G401 (cell line): ENCODE measurements at regions not wholly inside any gene's neighbourhood (a gene's known extent, or its start where the extent isn't known, plus 50 kb on each side); places are given as distances from the start of the nearest gene placed in this dataset.
A peak's percentile ranks its signal among the peaks of the same experiment; 100 is the strongest.
"Not testable (repeated sequence)": the region's sequence is repeated elsewhere in the genome, so short reads cannot be mapped to it uniquely, and the experiment has no call there.

ENCODE experiments used
- DNase-seq: peaks from one replicate; pipeline ENCODE4 v3.0.0-alpha.2; 2015; ENCODE audit warnings: low spot score
- in situ Hi-C: cut with HindIII; loops from 2 replicates; pipeline ENCODE4 v1.10.0; 2016; ENCODE audit warnings: low sequenced_read_pairs, mixed read lengths

DNA sequence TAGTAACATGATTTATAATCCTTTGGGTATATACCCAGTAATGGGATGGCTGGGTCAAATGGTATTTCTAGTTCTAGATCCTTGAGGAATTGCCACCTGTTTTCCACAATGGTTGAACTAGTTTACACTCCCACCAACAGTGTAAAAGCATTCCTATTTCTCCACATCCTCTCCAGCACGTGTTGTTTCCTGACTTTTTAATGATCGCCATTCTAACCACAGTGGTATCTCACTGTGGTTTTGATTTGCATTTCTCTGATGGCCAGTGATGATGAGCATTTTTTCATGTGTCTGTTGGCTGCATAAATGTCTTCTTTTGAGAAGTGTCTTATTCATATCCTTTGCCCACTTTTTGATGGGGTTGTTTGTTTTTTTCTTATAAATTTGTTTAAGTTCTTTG lies 152.6 kb upstream of the PFN2 start:
- DNase-seq, in situ Hi-C loops: not testable (repeated sequence)

GRCh38 chr3:150118219-150118618 lies 147.5 kb upstream of the PFN2 start:
- no peak for DNase-seq
- in situ Hi-C loops, result no loop called here

- in situ Hi-C loops, result no loop called here
- DNase-seq, result no peak
These were observed 146.4 kb upstream of the PFN2 start for GRCh38 chr3:150117076-150117475.

GRCh38 chr3:150116196-150116595 lies 145.5 kb upstream of the PFN2 start:
- no peak for DNase-seq
- in situ Hi-C loops, result no loop called here

DNA sequence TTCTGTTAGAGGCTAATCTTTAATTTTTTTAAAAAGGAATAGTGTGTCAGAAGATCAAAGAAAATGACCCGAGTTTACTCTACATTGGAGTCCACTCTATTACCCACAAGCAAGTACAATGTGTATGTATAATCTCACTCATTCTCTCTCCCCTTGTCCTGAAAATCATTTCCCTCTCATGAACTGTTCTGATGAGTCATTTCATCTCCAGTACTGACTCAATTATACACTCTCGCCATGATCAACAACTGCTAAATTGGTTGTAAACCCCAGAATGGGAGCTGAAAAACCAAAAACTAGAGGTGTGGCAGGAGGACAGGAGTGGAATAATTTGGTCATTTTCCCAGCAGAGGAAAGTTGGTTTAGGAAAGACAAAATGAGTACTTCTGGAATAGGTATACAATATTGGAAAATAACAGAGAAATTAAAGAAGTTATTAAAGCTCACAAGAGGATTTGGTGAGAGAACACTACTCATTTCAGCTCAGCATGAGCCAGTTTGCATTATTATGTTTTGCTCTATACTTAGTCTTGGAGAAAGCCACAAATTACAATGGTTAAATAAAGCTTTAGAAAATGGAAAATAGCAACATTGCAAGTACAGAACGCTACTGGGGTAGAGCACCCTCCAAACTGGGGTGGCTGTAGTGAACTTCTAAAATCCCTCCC lies 144.3 kb upstream of the PFN2 start:
- no peak for DNase-seq
- in situ Hi-C loops, result no loop called here

- in situ Hi-C loops, result no loop called here
- no peak for DNase-seq
These were observed 143.6 kb upstream of the PFN2 start for GRCh38 chr3:150114273-150114672.

DNA sequence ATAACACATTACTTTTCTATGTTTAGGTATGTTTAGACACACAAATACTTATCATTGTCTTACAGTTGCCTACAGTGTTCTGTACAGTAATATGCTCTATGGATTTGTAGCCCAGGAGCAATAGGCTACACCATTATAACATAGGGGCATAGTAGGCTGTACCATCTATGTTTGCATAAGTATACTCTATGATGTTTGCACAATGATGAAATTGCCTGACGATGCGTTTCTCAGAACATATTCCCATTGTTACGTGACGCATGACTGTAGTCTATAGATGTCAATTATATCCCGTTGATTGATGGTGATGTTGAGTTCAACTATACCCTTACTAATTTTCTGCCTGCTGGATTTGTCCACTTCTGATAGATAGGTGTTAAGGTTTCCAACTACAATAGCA lies 139.4 kb upstream of the PFN2 start:
- in situ Hi-C loops, result no loop called here
- no peak for DNase-seq

- no peak for DNase-seq
- in situ Hi-C loops, result no loop called here
These were observed 136.9 kb upstream of the PFN2 start for GRCh38 chr3:150107429-150108175.

- in situ Hi-C loops, result no loop called here
- DNase-seq, result peak; percentile 17
These were observed 136.2 kb upstream of the PFN2 start for GRCh38 chr3:150106740-150107428.

- no peak for DNase-seq
- in situ Hi-C loops, result no loop called here
These were observed 135.4 kb upstream of the PFN2 start for GRCh38 chr3:150105886-150106612.

DNA sequence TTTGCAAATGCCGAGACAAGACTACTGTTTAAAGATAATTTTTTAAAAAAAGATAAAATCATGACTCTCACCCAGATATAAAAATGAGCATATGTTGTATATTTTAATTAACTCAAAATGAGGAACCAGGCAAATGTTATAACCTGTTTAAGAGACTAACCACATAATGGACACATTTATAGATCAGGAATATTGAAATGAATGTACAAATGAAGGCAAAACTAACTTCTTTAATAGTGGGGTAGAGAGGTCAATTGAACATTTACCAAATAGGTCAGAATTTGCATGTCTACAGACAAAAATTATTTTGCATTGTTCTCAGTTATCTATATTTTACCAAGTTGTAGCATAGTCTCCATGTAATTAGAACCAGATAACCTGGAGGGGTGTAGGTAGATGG lies 134.3 kb upstream of the PFN2 start:
- DNase-seq, result no peak
- in situ Hi-C loops, result no loop called here

- no peak for DNase-seq
- in situ Hi-C loops, result no loop called here
These were observed 133.9 kb upstream of the PFN2 start for GRCh38 chr3:150104564-150104963.

- no peak for DNase-seq
- in situ Hi-C loops, result no loop called here
These were observed 130.3 kb upstream of the PFN2 start for GRCh38 chr3:150101016-150101415.

DNA sequence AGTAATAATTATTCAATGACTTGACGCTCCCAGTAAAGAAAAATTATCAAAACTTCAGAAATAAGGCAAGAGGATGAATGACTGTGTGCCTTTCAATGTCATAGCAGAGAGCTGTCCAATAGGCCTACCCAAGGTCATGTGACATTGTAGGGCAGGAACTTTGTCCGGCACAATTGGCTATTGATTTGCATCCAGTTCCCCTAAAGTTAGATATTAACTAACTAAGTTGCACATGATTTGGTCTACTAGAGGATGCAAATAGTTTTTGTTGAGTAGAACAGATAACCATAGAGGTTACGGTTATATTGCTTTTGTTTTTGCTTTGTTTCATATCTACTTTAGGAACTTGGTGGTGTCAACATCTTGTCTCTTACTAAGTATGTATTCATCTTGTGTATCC lies 127.9 kb upstream of the PFN2 start:
- no peak for DNase-seq
- in situ Hi-C loops, result no loop called here

- no peak for DNase-seq
- in situ Hi-C loops, result no loop called here
These were observed 126.8 kb upstream of the PFN2 start for GRCh38 chr3:150097588-150097890.

GRCh38 chr3:150096700-150097587 lies 126.2 kb upstream of the PFN2 start:
- in situ Hi-C loops, result no loop called here
- DNase-seq, result no peak

DNA sequence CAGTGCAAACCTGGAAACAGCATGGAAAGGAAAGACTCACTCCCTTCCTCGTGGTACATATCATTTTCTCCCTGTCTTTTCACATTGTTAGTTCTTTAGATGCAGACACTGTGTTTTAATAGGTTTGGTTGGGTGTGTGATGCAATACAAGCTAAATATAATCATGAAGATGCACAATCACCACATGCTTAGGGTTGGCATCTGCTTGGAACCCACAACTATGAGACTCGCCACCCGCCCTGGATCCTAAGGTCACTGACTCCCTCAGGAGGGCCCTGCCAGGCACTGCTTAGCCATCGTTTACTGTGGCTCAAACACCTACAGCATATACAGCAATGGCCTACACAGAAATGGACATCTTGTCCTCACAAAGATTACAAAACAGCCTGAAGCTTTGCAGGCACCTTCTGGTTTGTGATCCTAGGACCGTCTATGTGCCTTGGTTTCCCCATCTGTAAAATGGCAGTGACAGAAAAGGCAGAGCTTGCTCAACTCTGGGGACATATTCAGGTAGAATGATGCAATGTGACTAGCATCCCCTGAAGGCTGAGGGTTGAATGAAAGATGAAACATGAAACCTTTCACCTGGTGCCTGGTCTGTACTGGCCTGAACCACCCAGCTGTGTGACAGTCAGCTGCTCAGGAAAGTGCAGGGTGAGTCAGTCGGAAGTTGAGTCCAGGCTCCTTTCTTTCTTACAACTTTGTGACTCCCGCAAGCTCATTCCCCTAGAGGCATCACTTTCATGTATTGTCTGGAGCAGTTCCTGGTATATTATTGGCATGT lies 123.6 kb upstream of the PFN2 start:
- DNase-seq, result no peak
- in situ Hi-C loops, result no loop called here

DNA sequence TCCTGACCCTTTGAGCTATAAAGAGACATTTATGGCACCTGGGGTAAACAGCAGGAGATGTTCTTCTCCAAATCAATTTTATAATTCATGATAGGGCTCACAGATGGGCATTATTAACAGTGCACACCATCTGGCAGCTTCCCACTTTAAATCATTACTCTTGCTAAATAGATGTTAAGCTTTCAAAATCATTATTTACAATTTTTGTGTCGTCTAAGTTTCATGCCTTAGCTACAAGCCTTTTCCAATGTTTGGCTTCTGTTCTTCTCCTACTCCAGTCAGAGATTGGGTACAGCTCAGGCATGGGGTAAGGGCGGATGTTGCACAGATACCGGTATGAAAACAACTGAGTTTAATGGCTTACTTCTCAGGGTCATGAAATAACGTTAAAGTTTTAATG lies 120.9 kb upstream of the PFN2 start:
- in situ Hi-C loops, result no loop called here
- no peak for DNase-seq
